ENCODE measurements at regions not wholly inside any gene's neighbourhood (a gene's known extent, or its start where the extent isn't known, plus 50 kb on each side); places are given as distances from the start of the nearest gene placed in this dataset.

- intact Hi-C loops (cut with micrococcal nuclease; ENCODE audit: unreplicated experiment), result no loop called here
- Histone ChIP-seq H3K9ac (ENCODE audit: insufficient read depth, low read depth, low read length) (no peak overlapping the region), H3K4me3 (replicated peaks in 1 of 3; ENCODE audit: insufficient read depth in 1 of 3, low read depth in 2 of 3, low read length in 3 of 3) (no peak overlapping the region), H3K79me2 (ENCODE audit: insufficient read depth, low read length) (no peaks in the 10 kb centered on the region), H3K4me1 (ENCODE audit: insufficient read depth, low read length) (no peaks in the 10 kb centered on the region), H3K27me3 (ENCODE audit: control insufficient read depth in 1 of 2, insufficient read depth in 2 of 2, low read length in 2 of 2) (no peaks in the 10 kb centered on the region; a peak in 1 of 5 replicates), H3K4me2 (ENCODE audit: low read depth, low read length) (no peak overlapping the region), H3K27ac (ENCODE audit: extremely low read length, insufficient read depth, low read length) (no peak overlapping the region), H4K20me1 (ENCODE audit: insufficient read depth, low read length) (no peaks in the 10 kb centered on the region), H3K36me3 (replicated peaks in 1 of 2; ENCODE audit: control insufficient read depth in 1 of 2, insufficient read depth in 2 of 2, low read length in 2 of 2) (no peaks in the 10 kb centered on the region), H2AFZ (ENCODE audit: low read length) (no peak overlapping the region), H3K9me3 (ENCODE audit: low read length) (no peaks in the 10 kb centered on the region)
- no peak for DNase-seq (ENCODE audit: low spot score)
- in situ Hi-C loops (cut with HindIII; ENCODE audit: extremely low pct_ligation_motif_present, low pct_unique_long_range_greater_than_20kb), result no loop called here
- TF ChIP-seq ZNF431 (CRISPR knock-in tag; IDR thresholded peaks at IDR 0.05; ENCODE audit: borderline replicate concordance, low read depth), result no peak
- TF ChIP-seq DMAP1 (CRISPR knock-in tag; IDR thresholded peaks at IDR 0.05), result no peak
- no peak for TF ChIP-seq ZNF790 (CRISPR knock-in tag; IDR thresholded peaks at IDR 0.05; ENCODE audit: borderline replicate concordance)
- TF ChIP-seq ZHX1 (CRISPR knock-in tag; IDR thresholded peaks at IDR 0.05; ENCODE audit: low read depth), result no peak
- no peak for TF ChIP-seq ZNF484 (CRISPR knock-in tag; IDR thresholded peaks at IDR 0.05; ENCODE audit: borderline replicate concordance, low read depth)
- no peak for TF ChIP-seq ZNF746 (CRISPR knock-in tag; IDR thresholded peaks at IDR 0.05)
- TF ChIP-seq SNAPC2 (CRISPR knock-in tag; IDR thresholded peaks at IDR 0.05), result no peak
- no peak for TF ChIP-seq RNF219 (CRISPR knock-in tag; IDR thresholded peaks at IDR 0.05)
- no peak for TF ChIP-seq ZNF235 (CRISPR knock-in tag; IDR thresholded peaks at IDR 0.05; ENCODE audit: borderline replicate concordance)
- TF ChIP-seq ATRX (CRISPR knock-in tag; IDR thresholded peaks at IDR 0.05; ENCODE audit: borderline replicate concordance), result no peak
- no peak for TF ChIP-seq ZMAT3 (CRISPR knock-in tag; conservative IDR thresholded peaks at IDR 0.05)
- TF ChIP-seq SALL1 (CRISPR knock-in tag; IDR thresholded peaks at IDR 0.05), result no peak
- no peak for TF ChIP-seq SKIL (CRISPR knock-in tag; IDR thresholded peaks at IDR 0.05; ENCODE audit: borderline replicate concordance)
- no peak for TF ChIP-seq ETV5 (CRISPR knock-in tag; IDR thresholded peaks at IDR 0.05; ENCODE audit: borderline replicate concordance)
- WGBS (ENCODE audit: low lambda C conversion rate), result 51% methylated on average over 4 of the region's 4 CpGs
- CTCF ChIA-PET (ENCODE audit: low intra/inter-chr PET ratio, low total read pairs), result no interaction called here
- no peak for ATAC-seq
- no peak for FAIRE-seq
- no TSS peak for BruUV-seq (replicated peaks)
- POLR2A ChIA-PET, result no interaction called here
Observed at GRCh38 chr13:44803390-44803789, 185.9 kb downstream of the NUFIP1 start.
